Activated CD4-positive, alpha-beta T cell treated with anti-CD3 and anti-CD28 coated beads for 4 hours (primary cell): ENCODE measurements at regions not wholly inside any gene's neighbourhood (a gene's known extent, or its start where the extent isn't known, plus 50 kb on each side); places are given as distances from the start of the nearest gene placed in this dataset.

Experiments used
- DNase-seq, 2 donors: peaks; one replicate each; pipeline ENCODE4 v3.0.0-alpha.2; 2020

GRCh38 chr22:49620666-49621065, 207.0 kb downstream of the BRD1 start:
- DNase-seq: no peak

- DNase-seq: no peak
Measured at GRCh38 chr22:49620003-49620556, 207.6 kb downstream of the BRD1 start.

GRCh38 chr22:49619301-49619700, 208.4 kb downstream of the BRD1 start:
- no peak for DNase-seq

- DNase-seq: no peak
Measured at GRCh38 chr22:49618677-49618953, 209.1 kb downstream of the BRD1 start.

GRCh38 chr22:49617866-49618676, 209.6 kb downstream of the BRD1 start:
- no peak for DNase-seq

GRCh38 chr22:49617264-49617663, 210.4 kb downstream of the BRD1 start:
- no peak for DNase-seq

GRCh38 chr22:49616356-49617231, 211.1 kb downstream of the BRD1 start:
- DNase-seq: no peak

GRCh38 chr22:49614966-49615965, 212.4 kb downstream of the BRD1 start:
- DNase-seq: no peak

- no peak for DNase-seq
Measured at GRCh38 chr22:49613511-49614270, 214.0 kb downstream of the BRD1 start.

GRCh38 chr22:49613108-49613507, 214.6 kb downstream of the BRD1 start:
- no peak for DNase-seq

GRCh38 chr22:49609207-49609876, 218.3 kb downstream of the BRD1 start:
- no peak for DNase-seq

GRCh38 chr22:49608660-49609059, 219.0 kb downstream of the BRD1 start:
- DNase-seq: no peak

- no peak for DNase-seq
Measured at GRCh38 chr22:49608228-49608627, 219.4 kb downstream of the BRD1 start.

- no peak for DNase-seq
Measured at GRCh38 chr22:49607821-49608220, 219.9 kb downstream of the BRD1 start.

- no peak for DNase-seq
Measured at GRCh38 chr22:49606562-49607290, 220.9 kb downstream of the BRD1 start.

- DNase-seq: no peak
Measured at GRCh38 chr22:49604732-49605302, 222.9 kb downstream of the BRD1 start.

- no peak for DNase-seq
Measured at GRCh38 chr22:49603016-49603415, 224.7 kb downstream of the BRD1 start.

- no peak for DNase-seq
Measured at GRCh38 chr22:49602481-49602880, 225.2 kb downstream of the BRD1 start.

GRCh38 chr22:49601614-49602321, 225.9 kb downstream of the BRD1 start:
- DNase-seq: no peak
